OCI-LY7 (cell line): ENCODE measurements at regions not wholly inside any gene's neighbourhood (a gene's known extent, or its start where the extent isn't known, plus 50 kb on each side); places are given as distances from the start of the nearest gene placed in this dataset.

Source experiments
- CTCF ChIP-seq: fragments of 200-600 bp; sonication (generic); conservative IDR thresholded peaks from 2 replicates; pipeline ENCODE4 v1.5.1; 2014; ENCODE audit warnings: mild to moderate bottlenecking, antibody characterized with exemption, low read length, moderate library complexity, mixed read lengths
- EZH2phosphoT487 ChIP-seq: fragments of 200-600 bp; sonication (generic); IDR thresholded peaks from 2 replicates; pipeline ENCODE4 v1.6.1; 2018; ENCODE audit warnings: low read depth, borderline replicate concordance, mild to moderate bottlenecking, mixed run types, antibody characterized with exemption, low read length, moderate library complexity, mixed read lengths

DNA sequence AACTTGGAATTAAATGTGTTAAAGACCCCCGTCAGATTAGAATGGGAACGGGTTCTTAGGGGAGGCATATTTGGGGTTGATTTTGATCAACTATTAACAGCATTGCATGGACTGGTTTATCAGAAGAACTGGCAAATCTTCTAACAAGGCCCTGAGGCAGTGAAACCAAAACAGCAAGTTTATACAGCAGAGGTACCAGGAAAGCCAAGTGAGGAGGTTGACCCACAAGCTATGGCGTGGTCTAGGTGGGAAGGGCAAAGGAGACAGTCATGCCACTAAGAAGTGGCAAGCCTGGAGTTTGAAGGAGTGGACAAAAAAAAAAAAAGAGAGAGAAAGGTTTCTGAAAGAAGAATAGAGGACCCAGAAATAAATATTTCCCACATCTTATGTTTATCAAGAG, 187.0 kb downstream of the MREG start:
- TF ChIP-seq CTCF (no peak), EZH2phosphoT487 (no peak)
